ENCODE measurements at regions not wholly inside any gene's neighbourhood (a gene's known extent, or its start where the extent isn't known, plus 50 kb on each side); places are given as distances from the start of the nearest gene placed in this dataset.

- no peaks in the 10 kb centered on the region for H3K9me3 ChIP-seq
- no peak for TF ChIP-seq SMC3 (IDR thresholded peaks at IDR 0.05; ENCODE audit: low read depth, low read length)
- TF ChIP-seq, protein P1, sequence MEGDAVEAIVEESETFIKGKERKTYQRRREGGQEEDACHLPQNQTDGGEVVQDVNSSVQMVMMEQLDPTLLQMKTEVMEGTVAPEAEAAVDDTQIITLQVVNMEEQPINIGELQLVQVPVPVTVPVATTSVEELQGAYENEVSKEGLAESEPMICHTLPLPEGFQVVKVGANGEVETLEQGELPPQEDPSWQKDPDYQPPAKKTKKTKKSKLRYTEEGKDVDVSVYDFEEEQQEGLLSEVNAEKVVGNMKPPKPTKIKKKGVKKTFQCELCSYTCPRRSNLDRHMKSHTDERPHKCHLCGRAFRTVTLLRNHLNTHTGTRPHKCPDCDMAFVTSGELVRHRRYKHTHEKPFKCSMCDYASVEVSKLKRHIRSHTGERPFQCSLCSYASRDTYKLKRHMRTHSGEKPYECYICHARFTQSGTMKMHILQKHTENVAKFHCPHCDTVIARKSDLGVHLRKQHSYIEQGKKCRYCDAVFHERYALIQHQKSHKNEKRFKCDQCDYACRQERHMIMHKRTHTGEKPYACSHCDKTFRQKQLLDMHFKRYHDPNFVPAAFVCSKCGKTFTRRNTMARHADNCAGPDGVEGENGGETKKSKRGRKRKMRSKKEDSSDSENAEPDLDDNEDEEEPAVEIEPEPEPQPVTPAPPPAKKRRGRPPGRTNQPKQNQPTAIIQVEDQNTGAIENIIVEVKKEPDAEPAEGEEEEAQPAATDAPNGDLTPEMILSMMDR (IDR thresholded peaks at IDR 0.05) = no peak
- TF ChIP-seq RFX5 (IDR thresholded peaks at IDR 0.05; ENCODE audit: low read length) = no peak
- TF ChIP-seq RAD21 (IDR thresholded peaks at IDR 0.05; ENCODE audit: low read length) = no peak
- no peak for TF ChIP-seq RCOR1 (IDR thresholded peaks at IDR 0.05; ENCODE audit: low read length)
- no peak for TF ChIP-seq IRF3 (IDR thresholded peaks at IDR 0.05; ENCODE audit: low read depth, low read length)
- TF ChIP-seq FOXJ3 (CRISPR knock-in tag; IDR thresholded peaks at IDR 0.05) = no peak
- TF ChIP-seq FOSL2 (IDR thresholded peaks at IDR 0.05; ENCODE audit: borderline replicate concordance, low read depth) = no peak
- TF ChIP-seq GATA2 (CRISPR knock-in tag; IDR thresholded peaks at IDR 0.05) = no peak
- TF ChIP-seq JUND (IDR thresholded peaks at IDR 0.05) = no peak
- TF ChIP-seq, protein P2, sequence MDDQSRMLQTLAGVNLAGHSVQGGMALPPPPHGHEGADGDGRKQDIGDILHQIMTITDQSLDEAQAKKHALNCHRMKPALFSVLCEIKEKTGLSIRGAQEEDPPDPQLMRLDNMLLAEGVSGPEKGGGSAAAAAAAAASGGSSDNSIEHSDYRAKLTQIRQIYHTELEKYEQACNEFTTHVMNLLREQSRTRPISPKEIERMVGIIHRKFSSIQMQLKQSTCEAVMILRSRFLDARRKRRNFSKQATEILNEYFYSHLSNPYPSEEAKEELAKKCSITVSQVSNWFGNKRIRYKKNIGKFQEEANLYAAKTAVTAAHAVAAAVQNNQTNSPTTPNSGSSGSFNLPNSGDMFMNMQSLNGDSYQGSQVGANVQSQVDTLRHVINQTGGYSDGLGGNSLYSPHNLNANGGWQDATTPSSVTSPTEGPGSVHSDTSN (IDR thresholded peaks at IDR 0.05) = no peak
- no peak for TF ChIP-seq TCF12 (IDR thresholded peaks at IDR 0.05)
- CTCF ChIA-PET = interaction anchor here (1.1 kb wide), 1 partner anchor 47 kb away, joined by 5 read pairs; no protein-coding TSS in a partner anchor
Measured at GRCh38 chr1:114330451-114330983, 176.8 kb upstream of the SYT6 start.

DNA sequence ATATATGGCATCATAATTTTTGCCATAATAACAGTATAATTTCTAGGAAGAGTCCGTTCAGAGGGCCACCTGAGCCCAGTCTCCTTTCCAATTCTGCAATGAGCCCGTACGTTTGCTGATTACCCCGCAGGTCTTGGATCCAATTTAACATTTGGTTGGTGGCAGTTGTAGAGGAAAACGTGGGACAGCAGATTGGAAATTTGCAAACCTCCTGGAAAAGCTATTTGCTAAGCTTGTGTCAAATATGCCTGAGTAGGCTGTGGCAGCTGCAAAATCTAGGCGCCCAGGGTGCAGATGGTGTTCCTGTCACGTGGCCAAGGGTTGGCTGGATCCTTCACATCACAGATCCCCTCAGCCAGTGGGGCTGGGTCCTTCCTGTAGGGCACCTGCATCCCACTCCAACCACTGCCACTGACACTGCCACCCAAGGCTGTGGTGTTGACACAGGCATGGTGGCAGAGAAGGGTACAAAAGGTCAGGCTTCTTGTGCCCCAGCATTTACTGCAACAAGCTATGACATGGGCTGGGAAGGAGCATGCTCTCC lies 174.8 kb upstream of the SYT6 start:
- no peaks in the 10 kb centered on the region for H3K9me2 ChIP-seq
- peaks cover 9% of the 10 kb centered on the region; the same call in 1 of the 2 replicates for H3K27me3 ChIP-seq (ENCODE audit: insufficient read depth)
- DNase-seq = no peak
- H2AFZ ChIP-seq (ENCODE audit: low read depth) = no peak overlapping the region
- POLR2A ChIA-PET = no interaction called here
- no peak overlapping the region for H3K9ac ChIP-seq
- H4K20me1 ChIP-seq (ENCODE audit: insufficient read depth) = no peaks in the 10 kb centered on the region
- no peaks in the 10 kb centered on the region for H3K4me1 ChIP-seq (ENCODE audit: control insufficient read depth in 1 of 2, insufficient read depth in 2 of 2, low read depth in 1 of 2, low read length in 1 of 2)
- H3K36me3 ChIP-seq (replicated peaks in 1 of 2; ENCODE audit: control insufficient read depth in 1 of 2, insufficient read depth in 2 of 2, low read length in 1 of 2) = no peaks in the 10 kb centered on the region
- 25% methylated on average over 5 of the region's 7 CpGs for WGBS (ENCODE audit: low lambda C conversion rate)
- H3K9me3 ChIP-seq = no peaks in the 10 kb centered on the region
- CTCF ChIA-PET = interaction anchor here (3.9 kb wide), 1 partner anchor 18 kb away, joined by 21 read pairs; no protein-coding TSS in a partner anchor
- H3K79me2 ChIP-seq (ENCODE audit: insufficient read depth) = no peaks in the 10 kb centered on the region
- H3K4me3 ChIP-seq (ENCODE audit: low read depth in 2 of 2, low read length in 1 of 2) = no peak overlapping the region
- no peak overlapping the region for H3K27ac ChIP-seq (ENCODE audit: low read depth in 2 of 2, low read length in 1 of 2)
- H3K4me2 ChIP-seq = no peak overlapping the region
- no peak for TF ChIP-seq RAD21 (IDR thresholded peaks at IDR 0.05; ENCODE audit: low read length)
- no peaks in the 10 kb centered on the region for H3F3A ChIP-seq (replicated peaks; ENCODE audit: insufficient read depth)

More at GRCh38 chr1:114330451-114330983, 176.8 kb upstream of the SYT6 start:
- no peak overlapping the region for H3K9ac ChIP-seq
- no peak overlapping the region for H3K27ac ChIP-seq (ENCODE audit: low read depth in 2 of 2, low read length in 1 of 2)
- H3K4me1 ChIP-seq (ENCODE audit: control insufficient read depth in 1 of 2, insufficient read depth in 2 of 2, low read depth in 1 of 2, low read length in 1 of 2) = no peaks in the 10 kb centered on the region
- H3K36me3 ChIP-seq (replicated peaks in 1 of 2; ENCODE audit: control insufficient read depth in 1 of 2, insufficient read depth in 2 of 2, low read length in 1 of 2) = no peaks in the 10 kb centered on the region
- H3F3A ChIP-seq (replicated peaks; ENCODE audit: insufficient read depth) = no peaks in the 10 kb centered on the region
- H3K27me3 ChIP-seq (ENCODE audit: insufficient read depth) = peaks cover 16% of the 10 kb centered on the region; the same call in 1 of the 2 replicates
- H3K4me2 ChIP-seq = no peak overlapping the region
- DNase-seq = no peak
- H3K4me3 ChIP-seq (ENCODE audit: low read depth in 2 of 2, low read length in 1 of 2) = no peak overlapping the region
- WGBS (ENCODE audit: low lambda C conversion rate) = 3% methylated on average over 4 of the region's 4 CpGs
- no peaks in the 10 kb centered on the region for H4K20me1 ChIP-seq (ENCODE audit: insufficient read depth)
- no peaks in the 10 kb centered on the region for H3K9me2 ChIP-seq
- no peak overlapping the region for H2AFZ ChIP-seq (ENCODE audit: low read depth)
- no peaks in the 10 kb centered on the region for H3K79me2 ChIP-seq (ENCODE audit: insufficient read depth)
- POLR2A ChIA-PET = no interaction called here
